ENCODE measurements at regions not wholly inside any gene's neighbourhood (a gene's known extent, or its start where the extent isn't known, plus 50 kb on each side); places are given as distances from the start of the nearest gene placed in this dataset.
"Not testable (repeated sequence)": the region's sequence is repeated elsewhere in the genome, so short reads cannot be mapped to it uniquely, and the experiment has no call there.

- DNase-seq = no peak
Measured at GRCh38 chr6:27568226-27568897, 95.5 kb upstream of the ZNF184 start.

GRCh38 chr6:27565839-27566779, 93.2 kb upstream of the ZNF184 start:
- no peak for DNase-seq

DNA sequence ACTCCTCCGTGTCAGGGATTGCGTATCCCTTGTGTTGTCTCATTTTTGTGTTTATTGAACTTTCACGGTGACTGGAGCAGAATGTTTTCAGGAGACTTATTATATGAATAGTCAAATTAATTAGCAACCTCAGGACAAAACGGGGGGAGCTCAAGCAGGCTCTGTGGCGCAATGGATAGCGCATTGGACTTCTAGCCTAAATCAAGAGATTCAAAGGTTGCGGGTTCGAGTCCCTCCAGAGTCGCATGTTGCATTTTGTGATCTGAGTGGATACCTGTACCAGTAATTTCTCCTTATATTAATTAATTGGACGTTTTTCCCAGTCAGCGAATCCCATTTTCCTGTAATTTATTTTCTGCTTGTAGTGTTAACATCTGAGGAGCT, 89.1 kb upstream of the ZNF184 start:
- DNase-seq = no peak

DNA sequence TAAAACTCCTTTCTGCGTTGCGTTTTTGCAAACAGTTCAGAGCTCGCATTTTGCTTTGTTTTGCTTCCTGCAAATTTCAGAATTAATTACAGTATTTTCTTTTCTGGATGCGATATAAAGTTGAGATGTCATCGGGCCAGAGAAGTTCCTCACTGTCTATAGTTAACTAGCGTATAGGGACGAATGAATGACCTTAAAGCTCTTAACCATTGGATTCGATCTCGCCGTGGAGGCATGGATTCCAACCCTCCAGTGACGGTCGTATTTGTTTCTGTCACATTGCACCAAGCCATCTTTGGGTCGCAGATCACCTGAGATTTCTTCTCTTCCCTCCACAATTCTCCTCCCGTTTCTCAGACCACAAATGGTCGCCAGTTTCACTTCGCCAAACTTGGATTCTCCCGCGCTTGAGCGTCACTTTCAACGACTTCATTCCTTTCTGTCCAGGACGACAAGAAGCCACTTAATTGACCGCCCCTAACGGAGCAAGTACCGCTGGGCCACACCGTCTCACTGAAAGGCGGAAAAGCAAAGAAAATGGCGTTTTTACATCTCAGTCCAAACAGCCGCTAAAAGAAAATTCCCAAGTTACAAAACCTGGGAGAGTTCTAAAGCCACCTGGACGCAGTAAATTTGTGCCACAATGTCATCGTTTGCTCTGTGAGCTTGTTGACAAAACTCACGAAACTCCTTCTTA, 85.3 kb upstream of the ZNF184 start:
- DNase-seq = no peak

GRCh38 chr6:27556406-27556805, 83.5 kb upstream of the ZNF184 start:
- DNase-seq = no peak

DNA sequence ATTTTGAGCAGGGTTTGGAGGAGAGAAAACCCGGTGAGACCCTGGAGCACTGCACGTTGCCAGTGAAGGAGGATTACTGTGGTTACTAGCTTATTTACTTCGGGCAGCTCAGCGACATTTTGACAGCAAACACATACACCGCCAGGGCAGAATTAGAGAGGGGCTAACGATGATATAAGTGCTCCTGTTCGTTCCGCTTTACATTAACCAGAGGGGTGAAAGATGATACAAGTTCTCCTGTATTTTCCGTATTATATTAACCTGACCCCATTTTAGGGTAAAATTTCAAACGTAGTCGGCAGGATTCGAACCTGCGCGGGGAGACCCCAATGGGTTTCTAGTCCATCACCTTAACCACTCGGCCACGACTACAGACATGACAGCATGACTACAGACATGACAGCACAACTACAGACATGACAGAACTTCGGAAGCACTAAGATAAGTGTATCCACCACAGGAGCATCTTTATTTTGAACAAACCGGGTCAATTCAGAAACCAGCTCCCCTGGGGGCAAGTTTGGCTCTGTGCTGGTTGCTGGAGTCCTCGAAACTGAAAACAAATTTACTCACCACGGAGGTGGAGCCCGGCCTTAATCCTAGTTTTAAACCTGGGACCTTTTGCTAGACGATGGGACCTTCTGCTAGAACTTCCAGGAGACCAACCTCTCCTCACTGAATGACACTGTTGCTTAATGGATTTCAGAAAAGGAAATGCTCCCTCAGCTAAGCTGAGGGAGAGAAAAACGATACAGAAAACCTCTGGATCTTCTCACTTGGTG, 80.4 kb upstream of the ZNF184 start:
- DNase-seq = peak; percentile 60

DNA sequence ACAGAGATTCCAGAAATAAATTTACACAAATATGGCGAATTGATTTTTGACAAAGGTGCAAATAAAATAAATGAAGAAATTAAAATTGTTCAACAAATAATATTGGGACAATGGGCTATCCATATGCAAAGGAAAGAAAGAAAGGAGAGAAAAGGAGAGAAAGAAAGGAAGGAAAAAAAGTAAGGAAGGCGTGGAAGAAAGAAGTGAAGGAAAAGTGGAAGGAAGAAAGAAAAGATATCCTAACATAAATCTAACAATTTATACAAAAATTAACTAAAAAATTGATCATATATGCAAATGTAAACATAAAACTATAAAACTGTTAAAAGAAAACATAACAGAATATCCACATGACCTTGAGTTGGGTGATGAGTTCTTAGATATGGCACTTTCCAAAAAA, 78.7 kb upstream of the ZNF184 start:
- DNase-seq = no peak

- DNase-seq = no peak
Measured at GRCh38 chr6:27550692-27551091, 77.8 kb upstream of the ZNF184 start.

GRCh38 chr6:27549241-27549598, 76.3 kb upstream of the ZNF184 start:
- not testable (repeated sequence) for DNase-seq

GRCh38 chr6:27547157-27548075, 74.5 kb upstream of the ZNF184 start:
- peak; percentile 77 for DNase-seq

- no peak for DNase-seq
Measured at GRCh38 chr6:27546522-27546921, 73.6 kb upstream of the ZNF184 start.

DNA sequence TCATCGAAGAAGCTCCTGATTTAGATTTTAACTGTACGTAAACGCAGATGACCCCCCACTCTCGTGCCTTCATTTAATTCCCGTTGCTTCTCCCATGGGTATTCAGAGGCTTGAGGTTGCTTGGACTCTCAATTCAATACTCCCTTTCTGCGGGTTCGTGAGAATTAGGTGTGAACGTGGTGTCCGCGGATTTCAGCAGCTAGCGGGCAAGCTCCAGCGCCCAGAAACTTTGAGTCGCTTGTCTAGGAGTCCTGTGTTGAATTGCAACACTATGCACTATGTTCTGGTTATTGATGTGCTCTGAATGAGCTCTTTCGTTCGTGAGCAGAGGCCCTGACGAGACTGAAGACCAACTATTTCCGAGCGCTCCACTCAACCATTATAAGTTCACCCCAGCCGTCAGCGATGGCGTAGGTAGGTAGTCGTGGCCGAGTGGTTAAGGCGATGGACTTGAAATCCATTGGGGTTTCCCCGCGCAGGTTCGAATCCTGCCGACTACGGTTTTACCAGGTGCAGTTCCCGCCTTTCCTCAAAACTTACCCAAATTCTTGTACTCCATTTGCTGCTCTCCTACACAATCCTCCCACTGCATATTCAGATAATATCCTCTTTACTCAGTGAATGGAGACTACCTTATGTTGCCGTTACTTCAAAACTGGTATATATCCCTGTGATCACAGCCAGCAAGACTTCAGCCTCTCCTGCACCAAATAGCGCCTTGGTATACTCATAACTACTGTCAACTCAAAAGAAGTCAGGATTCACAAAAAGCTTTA, 72.6 kb upstream of the ZNF184 start:
- peak; percentile 84 for DNase-seq

- DNase-seq = no peak
Measured at GRCh38 chr6:27544612-27545260, 71.8 kb upstream of the ZNF184 start.

DNA sequence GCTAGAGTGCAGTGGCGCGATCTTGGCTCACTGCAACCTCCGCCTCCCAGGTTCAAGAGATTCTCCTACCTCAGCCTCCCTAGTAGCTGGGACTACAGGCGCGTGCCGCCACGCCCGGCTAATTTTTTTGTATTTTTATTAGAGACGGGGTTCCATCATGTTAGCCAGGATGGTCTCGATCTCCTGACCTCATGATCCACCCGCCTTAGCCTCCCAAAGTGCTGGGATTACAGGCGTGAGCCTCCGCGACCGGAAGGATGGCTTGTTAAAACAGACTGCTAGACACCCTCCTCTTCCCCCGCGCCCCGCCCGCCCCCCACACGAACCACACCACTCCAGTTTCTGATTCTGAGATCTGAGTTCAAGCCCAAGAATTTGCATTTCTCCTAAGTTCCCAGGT, 71.2 kb upstream of the ZNF184 start:
- DNase-seq = peak; percentile 26

DNA sequence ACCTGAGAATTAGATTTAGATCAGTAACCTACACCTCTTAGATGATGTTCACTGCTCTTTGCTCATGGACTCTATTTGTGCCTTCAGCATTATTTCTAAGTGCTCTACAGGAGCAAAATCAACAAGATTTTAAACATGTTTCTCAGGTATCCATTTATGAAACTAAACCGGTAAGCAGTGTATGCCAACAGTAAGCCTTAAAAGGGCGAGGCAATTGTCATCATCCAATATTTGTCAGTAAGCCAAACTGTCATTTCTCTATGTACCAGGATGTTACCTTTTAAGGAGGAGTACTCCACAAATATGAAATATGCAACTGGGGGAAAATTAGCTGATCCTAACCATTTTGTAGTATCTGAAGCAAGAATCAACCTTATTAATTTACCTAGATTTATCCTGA, 69.6 kb upstream of the ZNF184 start:
- no peak for DNase-seq

DNA sequence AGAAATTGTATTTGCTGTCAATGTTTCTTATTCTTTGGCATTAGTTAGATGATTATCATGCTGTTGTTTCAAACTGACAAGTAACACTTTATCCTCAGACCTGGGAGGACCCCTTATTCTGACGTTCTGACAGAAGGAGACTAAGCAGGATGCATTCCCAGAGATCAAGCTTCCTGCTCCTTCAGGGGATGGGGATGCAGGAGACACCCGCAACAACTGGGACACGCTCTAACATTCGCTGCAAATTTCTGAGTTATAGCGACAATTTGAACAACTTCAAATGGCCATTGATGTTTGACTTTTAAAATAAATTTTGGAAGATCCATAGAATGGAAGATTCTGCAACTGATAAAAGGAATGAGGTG, 69.0 kb upstream of the ZNF184 start:
- no peak for DNase-seq

DNA sequence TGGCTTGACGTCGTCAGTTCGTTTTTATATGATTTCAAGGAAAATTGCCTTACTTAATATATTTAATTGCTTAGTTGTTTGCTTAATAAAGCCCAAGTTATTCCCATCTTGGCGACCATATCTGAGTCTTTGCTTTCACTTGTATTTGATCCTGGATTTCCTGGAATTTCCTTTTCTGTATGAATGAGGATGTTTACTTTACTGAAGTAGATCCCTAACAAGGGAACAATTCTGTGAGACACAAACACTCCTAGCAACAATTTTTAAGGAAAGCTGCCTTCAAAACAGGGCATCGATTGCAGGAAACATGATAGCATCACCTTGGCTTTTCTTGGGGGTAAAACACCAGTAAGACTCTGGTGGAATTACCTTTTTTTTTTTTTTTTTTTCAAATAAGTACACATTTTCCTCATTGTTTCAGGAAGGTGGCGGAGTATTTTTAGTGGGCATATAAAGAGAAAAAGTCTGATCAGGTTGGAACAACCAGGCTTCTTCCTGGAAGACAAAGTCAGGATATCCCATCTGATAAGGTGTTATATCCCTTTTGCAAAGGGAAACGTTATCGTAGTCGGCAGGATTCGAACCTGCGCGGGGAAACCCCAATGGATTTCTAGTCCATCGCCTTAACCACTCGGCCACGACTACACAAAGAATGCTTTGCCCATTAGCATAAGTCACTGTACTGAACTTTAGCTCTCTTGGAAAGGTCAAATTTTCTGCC, 68.5 kb upstream of the ZNF184 start:
- DNase-seq = peak; percentile 38

DNA sequence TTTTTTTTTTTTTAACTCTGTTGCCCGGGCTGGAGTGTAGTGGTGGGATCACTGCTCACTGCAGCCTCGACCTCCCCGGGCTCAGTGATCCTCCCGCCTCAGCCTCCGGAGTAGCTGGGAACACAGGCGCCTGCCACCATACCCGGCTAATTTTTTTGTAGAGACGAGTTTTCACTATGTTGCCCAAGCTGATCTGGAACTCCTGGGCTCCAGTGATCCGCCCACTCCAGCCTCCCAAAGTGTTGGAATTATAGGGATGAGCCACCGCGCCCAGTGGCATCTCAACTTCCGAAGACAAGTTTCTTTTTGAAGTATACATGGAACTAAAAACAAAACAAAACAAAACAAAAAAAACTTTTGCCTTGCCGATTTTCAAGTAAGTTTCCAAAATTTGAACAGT, 66.6 kb upstream of the ZNF184 start:
- no peak for DNase-seq

DNA sequence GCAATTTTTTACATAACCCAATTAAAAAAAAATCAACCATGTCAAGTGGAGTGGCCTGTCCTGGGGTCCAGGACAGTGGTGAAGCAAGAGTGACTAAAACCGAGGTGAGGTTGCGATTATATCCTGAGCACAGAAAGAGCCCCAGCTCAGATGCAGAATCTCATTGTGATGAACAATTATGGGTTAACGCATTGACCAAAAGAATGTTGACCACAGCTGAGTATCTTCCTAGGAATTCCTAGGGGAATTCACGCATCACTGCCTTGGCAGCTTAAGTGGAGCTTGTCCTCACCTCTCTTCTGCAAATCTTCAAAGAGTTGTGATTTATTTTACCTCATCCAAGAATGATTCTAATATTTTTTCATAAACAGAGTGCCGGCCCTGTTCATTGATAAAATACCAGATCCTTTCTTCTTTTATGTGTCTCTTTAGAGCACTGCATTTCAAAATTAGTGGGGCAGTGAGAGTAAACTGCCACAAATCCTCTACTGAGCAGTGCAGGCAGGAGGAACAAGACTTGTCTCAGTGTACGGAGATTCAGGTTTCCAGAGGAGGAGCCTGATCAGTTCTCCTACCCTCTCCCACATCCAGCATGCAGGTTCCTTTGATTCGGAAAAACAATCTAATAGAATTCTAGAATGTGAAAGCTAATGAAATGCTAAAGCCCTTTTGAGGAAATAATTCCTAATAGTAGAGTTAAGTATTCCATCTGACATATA, 60.1 kb upstream of the ZNF184 start:
- peak; percentile 69 for DNase-seq
